ENCODE measurements at regions not wholly inside any gene's neighbourhood (a gene's known extent, or its start where the extent isn't known, plus 50 kb on each side); places are given as distances from the start of the nearest gene placed in this dataset.

DNA sequence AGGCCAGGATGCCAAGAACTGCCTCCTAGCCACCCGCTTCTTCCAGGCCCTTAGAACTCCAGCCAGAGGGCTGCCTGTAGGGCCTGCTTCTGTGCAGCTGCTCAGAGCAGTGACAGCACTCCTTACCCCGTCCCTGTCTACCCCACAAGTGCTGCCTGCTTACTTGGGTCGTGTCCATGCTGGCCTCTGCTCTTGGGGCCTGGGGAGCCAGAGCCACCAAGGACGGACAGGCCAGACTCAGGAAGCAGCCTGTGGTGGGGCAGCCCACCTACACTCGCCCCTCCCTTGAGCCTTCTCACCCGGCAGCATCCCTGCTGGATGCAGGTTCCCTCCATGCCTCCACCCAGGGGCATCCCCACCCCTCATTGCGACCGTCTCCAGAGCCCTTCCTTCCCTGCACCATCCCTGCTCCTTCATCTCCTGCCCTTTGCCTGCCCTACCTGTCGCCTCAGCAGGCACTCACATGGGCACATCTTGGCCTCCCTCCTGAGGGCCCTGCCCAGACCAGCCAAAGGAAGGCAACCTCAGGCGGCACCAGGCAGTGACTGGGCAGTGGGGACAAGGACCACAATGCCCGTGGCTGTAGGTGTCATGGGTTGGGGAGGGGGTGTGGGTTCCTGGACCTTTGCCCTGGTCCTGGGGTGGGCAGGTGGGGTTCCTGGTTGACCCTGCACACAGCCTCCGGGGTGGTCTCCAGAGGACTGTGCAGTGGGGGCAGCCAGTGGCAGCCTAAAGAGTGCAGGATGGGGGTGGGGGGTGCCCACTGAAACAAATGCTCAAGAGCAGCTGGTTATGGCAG is 78.0 kb upstream of the TNS3 start:
- Histone ChIP-seq H3K9me3 (no peaks in the 10 kb centered on the region), H3K27me3 (ENCODE audit: insufficient read depth) (no peaks in the 10 kb centered on the region), H3K9me2 (no peaks in the 10 kb centered on the region), H3K4me1 (ENCODE audit: control insufficient read depth in 1 of 2, insufficient read depth in 2 of 2, low read depth in 1 of 2, low read length in 1 of 2) (peaks cover 0 to 22% of the 10 kb centered on the region in 2 experiments; a peak in 1 of 4 replicates), H3K9ac (no peak overlapping the region), H3K79me2 (ENCODE audit: insufficient read depth) (no peaks in the 10 kb centered on the region), H2AFZ (ENCODE audit: low read depth) (no peak overlapping the region), H4K20me1 (ENCODE audit: insufficient read depth) (no peaks in the 10 kb centered on the region), H3F3A (replicated peaks; ENCODE audit: insufficient read depth) (peaks cover 7% of the 10 kb centered on the region), H3K36me3 (replicated peaks in 1 of 2; ENCODE audit: control insufficient read depth in 1 of 2, insufficient read depth in 2 of 2, low read length in 1 of 2) (no peaks in the 10 kb centered on the region), H3K4me2 (no peak overlapping the region), H3K4me3 (ENCODE audit: low read depth in 2 of 2, low read length in 1 of 2) (no peak overlapping the region), H3K27ac (ENCODE audit: low read depth in 2 of 2, low read length in 1 of 2) (no peak overlapping the region)
- TF ChIP-seq, protein P1, sequence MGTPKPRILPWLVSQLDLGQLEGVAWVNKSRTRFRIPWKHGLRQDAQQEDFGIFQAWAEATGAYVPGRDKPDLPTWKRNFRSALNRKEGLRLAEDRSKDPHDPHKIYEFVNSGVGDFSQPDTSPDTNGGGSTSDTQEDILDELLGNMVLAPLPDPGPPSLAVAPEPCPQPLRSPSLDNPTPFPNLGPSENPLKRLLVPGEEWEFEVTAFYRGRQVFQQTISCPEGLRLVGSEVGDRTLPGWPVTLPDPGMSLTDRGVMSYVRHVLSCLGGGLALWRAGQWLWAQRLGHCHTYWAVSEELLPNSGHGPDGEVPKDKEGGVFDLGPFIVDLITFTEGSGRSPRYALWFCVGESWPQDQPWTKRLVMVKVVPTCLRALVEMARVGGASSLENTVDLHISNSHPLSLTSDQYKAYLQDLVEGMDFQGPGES (IDR thresholded peaks at IDR 0.05; ENCODE audit: low read depth, low read length), result no peak
- TF ChIP-seq MEF2A (IDR thresholded peaks at IDR 0.05; ENCODE audit: borderline replicate concordance, low read depth) (no peak), EP300 (IDR thresholded peaks at IDR 0.05; ENCODE audit: borderline replicate concordance in 1 of 2, low read depth in 1 of 2, low read length in 1 of 2) (no peak), NRF1 (IDR thresholded peaks at IDR 0.05; ENCODE audit: low read depth, low read length) (no peak), TAF1 (IDR thresholded peaks at IDR 0.05; ENCODE audit: borderline replicate concordance, low read depth, low read length) (no peak), SMC3 (IDR thresholded peaks at IDR 0.05; ENCODE audit: low read depth, low read length) (no peak), FOSL2 (IDR thresholded peaks at IDR 0.05; ENCODE audit: borderline replicate concordance, low read depth) (no peak), TEAD4 (IDR thresholded peaks at IDR 0.05; ENCODE audit: borderline replicate concordance, insufficient read depth) (no peak), JUND (IDR thresholded peaks at IDR 0.05) (no peak)
- TF ChIP-seq, protein P2, sequence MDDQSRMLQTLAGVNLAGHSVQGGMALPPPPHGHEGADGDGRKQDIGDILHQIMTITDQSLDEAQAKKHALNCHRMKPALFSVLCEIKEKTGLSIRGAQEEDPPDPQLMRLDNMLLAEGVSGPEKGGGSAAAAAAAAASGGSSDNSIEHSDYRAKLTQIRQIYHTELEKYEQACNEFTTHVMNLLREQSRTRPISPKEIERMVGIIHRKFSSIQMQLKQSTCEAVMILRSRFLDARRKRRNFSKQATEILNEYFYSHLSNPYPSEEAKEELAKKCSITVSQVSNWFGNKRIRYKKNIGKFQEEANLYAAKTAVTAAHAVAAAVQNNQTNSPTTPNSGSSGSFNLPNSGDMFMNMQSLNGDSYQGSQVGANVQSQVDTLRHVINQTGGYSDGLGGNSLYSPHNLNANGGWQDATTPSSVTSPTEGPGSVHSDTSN (IDR thresholded peaks at IDR 0.05), result no peak
- TF ChIP-seq, protein P3, sequence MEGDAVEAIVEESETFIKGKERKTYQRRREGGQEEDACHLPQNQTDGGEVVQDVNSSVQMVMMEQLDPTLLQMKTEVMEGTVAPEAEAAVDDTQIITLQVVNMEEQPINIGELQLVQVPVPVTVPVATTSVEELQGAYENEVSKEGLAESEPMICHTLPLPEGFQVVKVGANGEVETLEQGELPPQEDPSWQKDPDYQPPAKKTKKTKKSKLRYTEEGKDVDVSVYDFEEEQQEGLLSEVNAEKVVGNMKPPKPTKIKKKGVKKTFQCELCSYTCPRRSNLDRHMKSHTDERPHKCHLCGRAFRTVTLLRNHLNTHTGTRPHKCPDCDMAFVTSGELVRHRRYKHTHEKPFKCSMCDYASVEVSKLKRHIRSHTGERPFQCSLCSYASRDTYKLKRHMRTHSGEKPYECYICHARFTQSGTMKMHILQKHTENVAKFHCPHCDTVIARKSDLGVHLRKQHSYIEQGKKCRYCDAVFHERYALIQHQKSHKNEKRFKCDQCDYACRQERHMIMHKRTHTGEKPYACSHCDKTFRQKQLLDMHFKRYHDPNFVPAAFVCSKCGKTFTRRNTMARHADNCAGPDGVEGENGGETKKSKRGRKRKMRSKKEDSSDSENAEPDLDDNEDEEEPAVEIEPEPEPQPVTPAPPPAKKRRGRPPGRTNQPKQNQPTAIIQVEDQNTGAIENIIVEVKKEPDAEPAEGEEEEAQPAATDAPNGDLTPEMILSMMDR (IDR thresholded peaks at IDR 0.05), result no peak
- TF ChIP-seq, protein P4, sequence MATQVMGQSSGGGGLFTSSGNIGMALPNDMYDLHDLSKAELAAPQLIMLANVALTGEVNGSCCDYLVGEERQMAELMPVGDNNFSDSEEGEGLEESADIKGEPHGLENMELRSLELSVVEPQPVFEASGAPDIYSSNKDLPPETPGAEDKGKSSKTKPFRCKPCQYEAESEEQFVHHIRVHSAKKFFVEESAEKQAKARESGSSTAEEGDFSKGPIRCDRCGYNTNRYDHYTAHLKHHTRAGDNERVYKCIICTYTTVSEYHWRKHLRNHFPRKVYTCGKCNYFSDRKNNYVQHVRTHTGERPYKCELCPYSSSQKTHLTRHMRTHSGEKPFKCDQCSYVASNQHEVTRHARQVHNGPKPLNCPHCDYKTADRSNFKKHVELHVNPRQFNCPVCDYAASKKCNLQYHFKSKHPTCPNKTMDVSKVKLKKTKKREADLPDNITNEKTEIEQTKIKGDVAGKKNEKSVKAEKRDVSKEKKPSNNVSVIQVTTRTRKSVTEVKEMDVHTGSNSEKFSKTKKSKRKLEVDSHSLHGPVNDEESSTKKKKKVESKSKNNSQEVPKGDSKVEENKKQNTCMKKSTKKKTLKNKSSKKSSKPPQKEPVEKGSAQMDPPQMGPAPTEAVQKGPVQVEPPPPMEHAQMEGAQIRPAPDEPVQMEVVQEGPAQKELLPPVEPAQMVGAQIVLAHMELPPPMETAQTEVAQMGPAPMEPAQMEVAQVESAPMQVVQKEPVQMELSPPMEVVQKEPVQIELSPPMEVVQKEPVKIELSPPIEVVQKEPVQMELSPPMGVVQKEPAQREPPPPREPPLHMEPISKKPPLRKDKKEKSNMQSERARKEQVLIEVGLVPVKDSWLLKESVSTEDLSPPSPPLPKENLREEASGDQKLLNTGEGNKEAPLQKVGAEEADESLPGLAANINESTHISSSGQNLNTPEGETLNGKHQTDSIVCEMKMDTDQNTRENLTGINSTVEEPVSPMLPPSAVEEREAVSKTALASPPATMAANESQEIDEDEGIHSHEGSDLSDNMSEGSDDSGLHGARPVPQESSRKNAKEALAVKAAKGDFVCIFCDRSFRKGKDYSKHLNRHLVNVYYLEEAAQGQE (IDR thresholded peaks at IDR 0.05; ENCODE audit: low read depth, low read length), result no peak
- POLR2A ChIA-PET, result no interaction called here
- WGBS (ENCODE audit: low lambda C conversion rate), result 91% methylated on average over 12 of the region's 12 CpGs
- DNase-seq, result no peak
- CTCF ChIA-PET, result interaction anchor here (1.6 to 1.7 kb wide), 2 partner anchors 159 to 393 kb away, joined by 6 to 8 read pairs; no protein-coding TSS in a partner anchor

All from SK-N-SH (cell line).